IPS-11a (cell line): ENCODE measurements at regions not wholly inside any gene's neighbourhood (a gene's known extent, or its start where the extent isn't known, plus 50 kb on each side); places are given as distances from the start of the nearest gene placed in this dataset.

ENCODE experiments used
- H3K4me3 ChIP-seq: one replicate; pipeline ENCODE4 v1.5.1; 2013; ENCODE audit warnings: low read depth, low read length, control low read depth

DNA sequence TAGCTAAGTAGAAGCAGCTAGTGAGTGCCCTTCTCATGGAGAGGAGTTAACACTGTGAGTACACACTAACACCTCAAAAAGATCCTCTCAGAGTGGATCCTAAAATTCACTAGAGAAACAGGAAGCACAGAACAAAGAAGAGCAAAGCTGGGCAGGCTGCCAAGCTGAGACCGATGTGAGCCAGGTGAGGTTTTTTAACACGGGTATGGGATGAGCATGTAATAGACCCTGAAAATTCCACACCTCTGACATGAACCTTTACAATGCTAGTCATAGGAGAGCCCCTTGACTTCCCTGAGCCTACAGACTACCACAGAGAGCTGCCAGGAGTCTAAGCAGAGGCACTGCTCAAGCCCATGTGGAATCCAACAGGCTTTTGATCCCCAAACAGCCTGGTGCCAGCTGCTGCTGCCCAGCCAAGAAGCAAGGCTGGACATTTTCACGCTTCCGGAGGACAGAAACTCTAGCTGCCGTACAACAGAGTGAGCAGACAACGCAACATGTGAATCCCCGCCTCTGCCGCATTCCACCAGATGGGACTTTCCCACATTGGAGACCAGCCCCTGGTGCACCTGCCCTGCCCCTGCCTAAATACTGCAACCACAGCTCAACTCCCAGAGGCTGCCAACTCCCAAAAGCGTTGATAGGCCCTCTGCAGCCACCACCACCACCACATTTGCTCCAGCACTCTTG is 280.8 kb downstream of the CDH10 start:
- H3K4me3 ChIP-seq, result no peak overlapping the region

DNA sequence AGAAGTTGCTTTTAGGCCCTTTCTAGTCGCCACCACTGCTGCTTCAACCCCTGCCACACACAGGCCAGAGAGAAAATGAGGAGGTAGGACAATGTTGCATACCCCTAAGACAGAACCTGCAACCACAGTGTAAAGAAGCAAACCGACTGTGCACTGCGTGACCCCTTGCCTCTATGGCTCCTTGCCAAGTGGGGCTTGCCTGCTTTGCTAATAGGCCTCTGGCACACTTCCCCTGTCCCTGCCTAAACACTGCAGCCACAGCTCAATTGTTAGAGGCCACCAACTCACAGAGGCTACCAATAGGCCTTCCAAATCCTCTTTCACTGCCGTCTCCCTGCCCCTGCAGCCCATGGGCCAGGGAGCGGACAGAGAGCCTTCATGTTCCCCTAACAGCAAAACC is 280.1 kb downstream of the CDH10 start:
- H3K4me3 ChIP-seq, result no peak overlapping the region

DNA sequence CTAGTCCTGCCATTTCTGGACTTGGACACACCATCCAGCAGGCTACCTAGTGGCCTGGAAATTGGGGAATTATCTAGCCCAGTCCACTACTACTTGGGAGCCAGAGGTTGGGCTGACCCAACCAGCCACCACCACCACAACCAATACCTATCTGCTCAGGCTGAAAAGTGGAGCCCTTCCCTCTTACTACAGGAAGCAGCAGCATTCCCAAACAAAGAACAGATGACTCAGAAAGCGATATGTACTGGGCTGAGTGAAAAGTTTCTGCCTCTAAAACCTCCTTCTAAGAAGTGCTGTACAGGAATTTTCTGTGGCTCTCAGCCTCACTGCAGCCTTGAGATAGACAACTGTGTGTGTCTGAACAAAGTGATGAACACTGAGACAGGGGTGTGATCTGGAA is 279.4 kb downstream of the CDH10 start:
- H3K4me3 ChIP-seq, result no peak overlapping the region

DNA sequence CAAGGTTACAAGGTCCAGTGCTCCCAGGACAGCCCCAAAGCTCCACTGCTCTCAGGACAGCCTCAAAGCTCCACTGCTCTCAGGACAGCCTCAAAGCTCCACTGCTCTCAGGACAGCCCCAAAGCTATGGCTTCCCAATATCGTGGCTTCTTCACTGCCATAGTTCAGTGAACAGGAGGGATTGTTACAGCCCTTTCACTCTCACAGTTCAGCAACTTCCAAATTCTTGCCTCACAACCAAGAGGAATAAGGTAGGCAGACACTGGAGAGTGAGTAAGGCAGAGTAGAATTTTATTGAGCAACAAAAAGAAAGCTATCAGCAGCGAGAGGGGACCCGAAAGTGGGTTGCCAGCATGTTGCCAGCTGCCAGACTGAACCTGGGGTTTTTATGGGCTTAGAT is 277.6 kb downstream of the CDH10 start:
- no peak overlapping the region for H3K4me3 ChIP-seq

DNA sequence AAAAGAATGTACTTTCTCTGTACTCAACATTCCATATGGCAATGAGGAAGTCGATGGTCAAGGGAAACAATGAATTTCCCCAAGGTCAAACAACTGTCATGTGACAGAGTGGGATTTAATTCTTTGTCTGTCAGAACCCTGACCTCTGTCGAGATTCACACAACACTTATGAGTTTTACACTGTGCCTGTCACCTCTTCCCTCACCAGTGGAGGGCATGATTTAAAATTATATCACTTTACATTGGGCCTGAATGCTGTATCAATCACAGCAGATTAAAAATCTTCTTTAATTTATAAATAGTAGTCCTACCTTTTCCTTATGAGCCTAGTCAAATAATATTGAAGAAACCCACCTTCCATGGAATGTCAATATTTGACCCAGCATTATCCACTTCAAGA is 276.7 kb downstream of the CDH10 start:
- no peak overlapping the region for H3K4me3 ChIP-seq

DNA sequence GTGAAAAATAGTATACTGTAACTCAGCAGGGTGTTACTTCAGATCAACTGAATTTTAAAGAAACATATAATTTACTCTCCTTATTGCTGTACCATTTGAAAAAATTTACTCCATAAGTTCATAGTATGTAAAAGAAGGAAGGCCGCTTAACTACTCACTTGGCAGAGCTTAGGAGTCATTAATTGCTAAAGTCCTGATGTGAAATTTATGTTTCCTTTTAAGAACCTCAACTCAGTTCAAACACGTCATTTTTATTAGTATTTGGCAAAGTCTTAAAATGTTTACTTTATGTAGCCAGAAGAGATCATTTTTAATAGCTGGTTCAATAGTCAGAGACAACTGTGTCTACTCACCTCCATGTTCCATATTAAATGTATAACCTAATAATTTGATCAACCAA is 268.6 kb downstream of the CDH10 start:
- H3K4me3 ChIP-seq, result no peak overlapping the region

DNA sequence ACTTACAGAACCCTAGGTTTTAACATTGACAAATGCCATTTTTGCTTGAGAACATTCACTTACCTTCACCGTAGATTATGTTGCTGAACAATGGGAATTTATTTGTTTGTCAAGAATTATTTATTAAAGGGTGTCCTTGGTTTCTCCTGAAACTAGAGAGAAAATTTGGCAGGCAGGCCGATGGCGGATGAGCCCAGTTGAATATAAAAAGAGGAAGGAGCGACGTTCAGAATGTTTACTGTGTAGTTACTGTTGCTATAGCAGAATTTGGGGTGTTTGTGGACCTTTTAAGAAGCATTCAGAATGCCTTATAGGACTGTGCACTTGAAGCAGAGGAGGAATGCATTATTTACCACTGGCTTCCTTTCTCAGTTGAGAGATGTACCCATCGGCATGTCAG is 268.2 kb downstream of the CDH10 start:
- H3K4me3 ChIP-seq, result no peak overlapping the region

DNA sequence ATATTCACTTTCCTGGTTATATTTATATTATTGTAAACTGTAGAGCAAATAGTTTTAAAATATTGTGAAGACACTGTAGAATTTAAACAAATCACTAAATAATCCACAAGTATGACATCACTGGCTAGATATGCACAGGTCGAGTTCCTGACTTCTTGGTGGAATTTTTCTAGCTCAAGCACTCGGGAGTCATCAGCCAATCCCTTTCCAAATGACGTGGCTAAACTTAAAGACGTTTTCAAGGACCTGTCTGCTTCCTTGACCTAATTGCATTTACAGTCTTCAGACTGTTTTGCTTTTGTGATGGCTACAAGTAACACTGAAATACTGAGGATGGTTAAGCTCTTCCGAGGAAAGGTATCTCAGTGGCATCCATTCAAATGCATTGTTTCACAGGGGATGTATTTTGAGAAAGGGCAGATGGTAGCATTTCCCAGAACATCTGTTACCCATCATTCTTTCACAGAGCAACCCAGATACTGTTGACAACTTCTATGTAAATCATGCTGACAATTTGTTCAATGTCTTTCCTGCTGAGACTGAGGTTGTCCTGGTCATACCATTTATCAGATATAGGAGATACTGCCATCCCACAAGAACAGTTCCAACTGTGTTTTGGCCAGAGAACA is 262.8 kb downstream of the CDH10 start:
- no peak overlapping the region for H3K4me3 ChIP-seq

DNA sequence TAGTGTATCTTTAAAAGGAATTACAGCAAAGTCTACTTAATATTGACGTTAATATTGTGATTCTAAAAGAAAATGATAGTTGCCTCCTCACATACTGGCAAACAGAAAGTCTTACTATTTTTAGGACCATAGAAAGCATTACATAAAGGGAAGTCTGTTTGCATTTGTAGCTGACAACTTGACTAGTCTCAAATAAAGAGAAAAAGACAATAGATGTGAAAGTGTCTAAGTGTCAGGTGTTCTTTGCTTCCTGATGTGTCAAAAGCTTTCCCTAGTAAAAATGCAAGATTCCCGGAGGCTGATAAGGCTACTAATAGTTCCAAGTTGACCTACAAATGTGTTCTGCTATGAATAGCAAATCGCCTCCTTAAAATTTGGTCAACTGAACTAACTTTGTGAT is 259.7 kb downstream of the CDH10 start:
- no peak overlapping the region for H3K4me3 ChIP-seq

DNA sequence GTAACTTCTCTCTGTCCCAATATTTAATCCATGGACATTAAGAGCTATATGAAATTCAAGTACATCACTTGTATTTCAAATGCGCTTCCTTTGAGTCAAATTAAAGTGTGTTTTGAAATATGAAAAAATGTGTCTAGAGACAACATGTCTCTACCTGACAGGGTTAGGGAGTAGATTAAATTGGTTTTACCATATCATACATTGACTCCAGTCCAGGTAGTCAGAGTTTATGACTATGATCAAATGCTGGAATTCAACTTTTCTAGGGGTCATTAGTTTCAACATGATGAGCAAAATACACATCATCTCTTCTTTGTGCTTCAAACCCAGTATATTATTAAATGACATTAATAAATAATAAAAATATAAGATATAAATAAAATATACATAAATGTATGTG is 259.2 kb downstream of the CDH10 start:
- H3K4me3 ChIP-seq, result no peak overlapping the region

DNA sequence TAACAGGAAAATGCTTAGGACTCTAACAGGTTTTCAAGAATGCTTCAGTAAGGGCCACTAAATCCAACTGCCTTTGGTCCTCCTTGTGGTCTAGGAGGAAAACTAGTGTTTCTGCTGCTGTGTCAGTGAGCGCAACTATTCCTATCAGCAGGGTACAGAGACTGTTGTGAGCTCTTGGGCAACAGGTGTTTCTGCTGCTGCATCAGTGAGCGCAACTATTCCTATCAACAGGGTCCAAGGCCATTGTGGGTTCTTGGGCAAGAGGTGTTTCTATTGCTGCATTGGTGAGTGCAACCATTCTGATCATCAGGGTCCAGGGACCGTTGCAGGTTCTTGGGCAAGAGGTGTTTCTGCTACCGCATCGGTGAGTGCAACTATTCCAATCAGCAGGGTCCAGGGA is 256.3 kb downstream of the CDH10 start:
- H3K4me3 ChIP-seq, result no peak overlapping the region

DNA sequence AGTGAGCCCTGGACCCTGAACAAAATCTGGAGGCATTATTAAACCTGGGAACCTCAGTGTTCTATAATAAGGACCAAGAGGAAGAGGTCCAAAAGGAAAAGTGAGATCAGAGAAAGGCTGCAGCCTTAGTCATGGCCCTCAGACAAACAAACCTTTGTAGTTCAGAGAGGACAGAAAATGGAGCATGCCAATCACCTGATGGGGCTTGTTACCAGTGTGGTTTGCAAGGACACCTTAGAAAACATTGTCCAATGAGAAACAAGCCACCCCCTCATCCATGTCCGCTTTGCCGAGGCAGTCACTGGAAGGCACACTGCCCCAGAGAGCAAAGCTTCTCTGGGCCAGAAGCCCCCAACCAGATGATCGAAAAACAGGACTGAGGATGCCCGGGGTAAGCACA is 254.8 kb downstream of the CDH10 start:
- no peak overlapping the region for H3K4me3 ChIP-seq

DNA sequence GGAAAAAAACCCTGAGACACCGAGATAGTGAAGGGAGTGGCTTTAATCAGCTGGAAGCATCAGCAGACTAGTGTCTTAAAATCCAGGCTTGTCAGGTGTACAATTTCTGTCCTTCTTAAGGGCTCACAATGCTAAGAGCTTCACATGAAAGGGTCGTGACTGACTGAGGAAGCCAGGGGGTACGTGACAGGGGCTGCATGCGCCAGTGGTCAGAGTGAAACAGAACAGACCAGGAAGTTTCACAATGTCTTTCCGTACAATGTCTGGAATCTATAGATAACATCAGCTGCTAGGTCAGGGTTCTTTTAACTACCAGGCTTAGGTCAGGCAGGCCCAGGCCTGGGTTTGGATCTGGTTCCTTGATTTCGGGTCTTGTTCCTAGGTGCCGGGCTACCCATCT is 253.0 kb downstream of the CDH10 start:
- H3K4me3 ChIP-seq, result no peak overlapping the region

DNA sequence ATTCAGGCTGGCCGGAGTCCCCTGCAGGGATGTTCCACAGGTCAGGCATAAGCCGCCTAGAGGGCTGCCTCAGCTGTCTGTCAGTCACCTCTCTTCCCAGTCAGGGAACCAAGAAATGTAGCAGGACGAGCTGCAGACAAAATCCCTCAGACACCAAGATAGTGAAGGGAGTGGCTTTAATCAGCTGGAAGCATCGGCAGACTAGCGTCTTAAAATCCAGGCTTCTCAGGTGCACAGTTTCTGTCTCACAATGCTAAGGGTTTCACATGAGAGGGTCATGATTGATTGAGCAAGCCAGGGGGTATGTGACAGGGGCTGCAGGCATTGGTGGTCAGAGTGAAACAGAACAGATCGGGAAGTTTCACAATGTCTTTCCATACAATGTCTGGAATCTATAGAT is 247.2 kb downstream of the CDH10 start:
- H3K4me3 ChIP-seq, result no peak overlapping the region

DNA sequence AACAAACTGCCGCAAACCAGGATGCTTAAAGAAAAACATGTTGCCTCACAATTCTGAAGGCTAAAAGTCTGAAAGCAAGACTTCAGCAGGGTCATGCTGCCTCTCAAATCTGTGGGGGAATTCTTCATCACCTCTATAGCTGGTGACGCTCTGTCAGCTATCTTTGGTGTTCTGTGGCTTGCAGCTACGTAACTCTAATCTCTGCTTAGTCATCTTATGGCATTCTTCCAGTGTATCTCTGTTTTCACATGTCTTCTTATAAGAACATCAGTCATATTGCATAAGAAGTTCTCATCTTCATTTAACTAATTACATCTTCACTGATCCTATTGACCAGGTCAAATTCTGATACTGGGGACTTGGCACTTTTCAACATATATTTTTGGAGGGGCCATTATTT is 243.0 kb downstream of the CDH10 start:
- H3K4me3 ChIP-seq, result no peak overlapping the region

DNA sequence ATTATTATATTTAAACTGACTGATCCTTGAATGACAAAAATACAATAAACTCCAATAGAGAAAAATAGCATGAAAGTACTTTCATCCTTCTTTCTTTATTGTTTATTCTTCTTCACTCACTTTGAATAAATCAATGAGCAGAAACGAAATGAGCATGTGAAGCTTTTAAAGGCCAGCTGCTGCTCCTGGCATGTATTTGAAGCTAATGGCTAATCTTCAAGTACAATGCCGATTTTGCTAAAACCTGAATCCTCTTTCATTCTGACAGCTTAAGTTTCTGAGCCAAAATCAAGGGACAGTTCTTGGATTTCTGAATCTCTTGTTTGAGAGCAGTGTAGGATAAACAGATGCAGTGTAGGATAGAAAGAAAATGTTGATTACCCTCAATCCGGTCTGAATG is 237.3 kb downstream of the CDH10 start:
- no peak overlapping the region for H3K4me3 ChIP-seq

DNA sequence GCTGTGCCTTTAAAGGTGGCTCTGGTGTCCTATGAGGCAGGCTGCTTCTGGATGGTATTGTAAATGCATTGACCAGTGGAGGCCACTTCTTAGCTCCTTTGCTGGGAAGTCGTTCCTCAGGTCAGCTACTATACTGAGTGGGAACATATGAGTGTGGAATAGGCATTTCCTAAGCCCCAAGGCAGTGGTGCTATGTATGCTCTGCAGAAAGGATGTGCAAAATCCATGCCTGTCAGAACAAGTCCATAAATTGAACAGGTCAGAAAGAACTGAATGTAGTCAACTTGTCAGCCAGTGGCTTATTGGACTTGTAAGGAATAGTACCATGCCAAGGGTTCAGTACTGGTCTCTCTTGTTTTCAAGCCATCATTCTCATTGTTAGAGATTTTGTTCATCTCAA is 216.4 kb downstream of the CDH10 start:
- no peak overlapping the region for H3K4me3 ChIP-seq

DNA sequence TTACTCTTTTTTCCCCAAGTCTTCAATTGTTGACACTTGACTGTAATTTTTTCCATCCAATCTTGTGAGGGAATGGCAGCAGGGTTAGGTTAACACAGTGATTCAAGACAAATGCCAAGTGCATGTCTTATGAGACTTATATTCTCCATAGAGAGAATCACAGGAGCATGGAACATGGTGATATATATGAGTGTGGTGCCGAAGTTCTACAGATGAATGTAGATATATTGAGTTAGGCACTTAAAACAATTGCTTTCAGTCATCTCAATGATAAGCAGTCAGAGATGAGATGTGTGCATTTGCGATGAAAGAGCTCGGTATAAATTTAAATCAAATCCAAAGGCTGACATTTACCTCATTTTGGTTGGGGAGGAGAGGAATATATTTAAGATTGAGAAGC is 211.2 kb downstream of the CDH10 start:
- no peak overlapping the region for H3K4me3 ChIP-seq
